ENCODE measurements at regions not wholly inside any gene's neighbourhood (a gene's known extent, or its start where the extent isn't known, plus 50 kb on each side); places are given as distances from the start of the nearest gene placed in this dataset.

DNA sequence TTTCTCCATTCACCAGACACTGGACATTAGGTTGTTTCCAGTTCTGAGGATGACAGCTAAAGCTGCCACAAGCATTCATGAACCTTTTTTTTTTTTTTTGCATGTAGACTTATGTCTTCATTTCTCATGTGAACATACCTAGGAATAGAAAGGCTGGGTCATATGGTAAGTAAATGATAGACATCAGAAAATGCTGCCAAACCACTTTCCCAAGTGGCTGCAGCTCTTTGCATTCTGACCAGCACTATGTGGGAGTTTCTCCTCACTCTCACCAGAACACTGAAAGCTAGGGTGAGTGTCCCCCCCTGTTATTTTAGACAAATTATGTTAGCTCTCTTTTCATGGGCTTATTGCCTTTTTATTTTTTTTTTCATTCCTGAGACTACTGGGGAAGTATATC lies 197.5 kb downstream of the OTOR start:
- intact Hi-C loops (cut with DNase I; ENCODE audit: low total_unique reads), result no loop called here

DNA sequence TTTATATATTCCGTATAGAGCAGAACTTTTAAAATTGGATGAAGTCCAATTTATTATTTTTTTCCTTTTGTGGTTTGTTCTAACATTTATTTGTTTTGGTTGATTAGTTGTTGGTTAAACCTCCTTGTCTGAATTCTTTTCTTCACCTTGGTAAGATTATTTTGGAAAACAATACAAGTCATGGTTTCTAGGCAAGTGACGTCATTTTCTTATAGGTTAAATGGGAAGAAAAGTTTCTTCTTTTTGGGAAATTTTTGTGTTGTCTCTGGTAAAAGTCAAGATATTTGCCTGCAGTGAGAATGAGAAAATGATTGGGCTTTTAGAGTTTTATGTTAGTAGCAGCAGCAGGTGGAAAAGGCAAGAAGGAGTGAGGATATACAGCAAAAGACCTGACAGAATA lies 197.9 kb downstream of the OTOR start:
- H3K4me1 ChIP-seq, result no peaks in the 10 kb centered on the region

More for the DNA sequence above, 197.5 kb downstream of the OTOR start:
- H3K27me3 ChIP-seq, result no peaks in the 10 kb centered on the region
- no peak overlapping the region for H3K27ac ChIP-seq
- H3K9me3 ChIP-seq, result peaks cover 0 to 13% (median 12%) of the 10 kb centered on the region in 4 donors
- no peak for TF ChIP-seq POLR2AphosphoS5 (IDR thresholded peaks at IDR 0.05)
- TF ChIP-seq, protein P1, sequence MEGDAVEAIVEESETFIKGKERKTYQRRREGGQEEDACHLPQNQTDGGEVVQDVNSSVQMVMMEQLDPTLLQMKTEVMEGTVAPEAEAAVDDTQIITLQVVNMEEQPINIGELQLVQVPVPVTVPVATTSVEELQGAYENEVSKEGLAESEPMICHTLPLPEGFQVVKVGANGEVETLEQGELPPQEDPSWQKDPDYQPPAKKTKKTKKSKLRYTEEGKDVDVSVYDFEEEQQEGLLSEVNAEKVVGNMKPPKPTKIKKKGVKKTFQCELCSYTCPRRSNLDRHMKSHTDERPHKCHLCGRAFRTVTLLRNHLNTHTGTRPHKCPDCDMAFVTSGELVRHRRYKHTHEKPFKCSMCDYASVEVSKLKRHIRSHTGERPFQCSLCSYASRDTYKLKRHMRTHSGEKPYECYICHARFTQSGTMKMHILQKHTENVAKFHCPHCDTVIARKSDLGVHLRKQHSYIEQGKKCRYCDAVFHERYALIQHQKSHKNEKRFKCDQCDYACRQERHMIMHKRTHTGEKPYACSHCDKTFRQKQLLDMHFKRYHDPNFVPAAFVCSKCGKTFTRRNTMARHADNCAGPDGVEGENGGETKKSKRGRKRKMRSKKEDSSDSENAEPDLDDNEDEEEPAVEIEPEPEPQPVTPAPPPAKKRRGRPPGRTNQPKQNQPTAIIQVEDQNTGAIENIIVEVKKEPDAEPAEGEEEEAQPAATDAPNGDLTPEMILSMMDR (IDR thresholded peaks at IDR 0.05), result no peak
- TF ChIP-seq POLR2A (IDR thresholded peaks at IDR 0.05), result no peak
- TF ChIP-seq EP300 (IDR thresholded peaks at IDR 0.05), result no peak
- no peak for DNase-seq
- H3K4me3 ChIP-seq, result no peak overlapping the region
- no peaks in the 10 kb centered on the region for H3K4me1 ChIP-seq
- H3K36me3 ChIP-seq, result no peaks in the 10 kb centered on the region

DNA sequence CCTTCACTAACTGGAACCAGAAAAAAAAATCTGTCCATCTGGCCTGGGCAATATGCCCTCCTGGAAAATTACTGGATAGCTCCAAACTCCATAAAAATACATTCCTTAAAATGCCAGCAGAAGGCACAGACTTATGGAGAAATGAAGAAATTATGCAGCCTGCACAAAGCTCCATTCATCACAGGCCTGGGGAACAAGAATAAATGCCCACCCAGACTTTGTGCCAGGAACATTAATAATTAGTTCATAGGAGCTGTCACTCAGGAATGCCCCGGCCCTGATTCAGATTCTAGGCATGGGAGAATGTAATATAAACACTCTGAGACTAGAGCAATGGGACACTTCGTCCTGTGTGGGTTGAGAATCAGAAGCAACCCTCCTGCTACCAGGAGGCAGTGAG lies 199.3 kb downstream of the OTOR start:
- 16 to 35% (median 26%) methylated on average over 2 of the region's 2 CpGs for WGBS, 5 donors
- Histone ChIP-seq H3K27me3 (no peaks in the 10 kb centered on the region), H3K36me3 (no peaks in the 10 kb centered on the region), H3K9me3 (peaks cover 0 to 13% (median 12%) of the 10 kb centered on the region in 4 donors), H3K4me1 (no peaks in the 10 kb centered on the region), H3K4me3 (no peak overlapping the region), H3K27ac (no peak overlapping the region)
- intact Hi-C loops (cut with DNase I; ENCODE audit: low total_unique reads), result no loop called here
- no peak for TF ChIP-seq POLR2AphosphoS5 (IDR thresholded peaks at IDR 0.05)
- TF ChIP-seq, protein P1 (IDR thresholded peaks at IDR 0.05), result no peak
- TF ChIP-seq POLR2A (IDR thresholded peaks at IDR 0.05), result no peak
- no peak for TF ChIP-seq EP300 (IDR thresholded peaks at IDR 0.05)
- peak in 1 of 2 donors; percentile 25 for DNase-seq

More for the DNA sequence above, 197.9 kb downstream of the OTOR start:
- no peak overlapping the region for H3K27ac ChIP-seq
- WGBS, 5 donors, result 59 to 75% (median 68%) methylated on average over 2 of the region's 2 CpGs
- no peaks in the 10 kb centered on the region for H3K27me3 ChIP-seq
- TF ChIP-seq POLR2A (IDR thresholded peaks at IDR 0.05), result no peak
- no peak overlapping the region for H3K4me3 ChIP-seq
- no peak for DNase-seq
- peaks cover 0 to 13% (median 12%) of the 10 kb centered on the region in 4 donors for H3K9me3 ChIP-seq
- no peaks in the 10 kb centered on the region for H3K36me3 ChIP-seq
- intact Hi-C loops (cut with DNase I; ENCODE audit: low total_unique reads), result no loop called here

DNA sequence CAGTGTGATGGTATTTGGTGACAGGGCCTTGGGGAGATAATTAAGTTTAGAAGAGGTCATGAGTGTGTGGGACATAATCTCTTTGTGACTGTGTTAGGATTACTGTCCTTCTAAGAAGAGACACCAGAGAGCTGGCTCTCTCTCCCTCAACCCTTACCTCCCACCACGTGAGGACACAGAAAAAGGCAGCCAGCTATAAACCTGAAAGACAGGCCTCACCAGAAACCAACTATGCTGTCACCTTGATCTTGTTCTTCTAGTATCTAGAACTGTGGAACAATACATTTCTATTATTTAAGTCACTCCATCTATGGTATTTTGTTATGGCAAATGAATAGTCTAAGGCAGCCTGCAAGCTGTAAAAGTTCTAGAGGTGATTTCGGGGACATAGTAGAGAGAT lies 203.7 kb downstream of the OTOR start:
- intact Hi-C loops (cut with DNase I; ENCODE audit: low total_unique reads), result no loop called here
- 58 to 78% (median 68%) methylated on average over 2 of the region's 2 CpGs for WGBS, 5 donors
- TF ChIP-seq EP300 (IDR thresholded peaks at IDR 0.05), result no peak
- no peak overlapping the region for H3K4me3 ChIP-seq
- peaks cover 0 to 13% (median 12%) of the 10 kb centered on the region in 4 donors for H3K9me3 ChIP-seq
- no peak overlapping the region for H3K27ac ChIP-seq
- DNase-seq, result no peak
- no peaks in the 10 kb centered on the region for H3K27me3 ChIP-seq
- H3K4me1 ChIP-seq, result no peaks in the 10 kb centered on the region
- no peaks in the 10 kb centered on the region for H3K36me3 ChIP-seq

DNA sequence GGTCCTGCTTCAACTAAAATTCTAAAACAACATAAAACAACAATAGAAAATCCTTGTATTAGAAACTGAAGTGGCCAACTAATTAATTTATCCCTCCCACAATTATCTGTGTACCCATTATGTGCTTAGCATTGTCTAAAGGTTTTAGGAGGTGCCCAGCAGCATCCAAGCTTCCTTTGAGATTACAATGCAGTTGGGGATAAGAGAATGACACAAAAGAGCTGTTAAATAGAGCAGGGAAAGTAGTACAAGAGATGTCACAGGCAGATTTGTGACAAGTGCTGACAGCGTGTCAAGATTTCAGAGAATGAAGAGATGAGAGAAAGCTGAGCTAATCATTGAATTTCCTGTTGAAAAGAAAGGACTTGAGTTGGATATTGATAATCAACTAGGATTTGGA lies 204.8 kb downstream of the OTOR start:
- Histone ChIP-seq H3K36me3 (no peaks in the 10 kb centered on the region), H3K4me1 (no peaks in the 10 kb centered on the region), H3K27me3 (no peaks in the 10 kb centered on the region), H3K9me3 (peaks cover 0 to 13% (median 12%) of the 10 kb centered on the region in 4 donors), H3K27ac (no peak overlapping the region), H3K4me3 (no peak overlapping the region)
- intact Hi-C loops (cut with DNase I; ENCODE audit: low total_unique reads), result no loop called here
- DNase-seq, result no peak
- TF ChIP-seq POLR2A (IDR thresholded peaks at IDR 0.05), result no peak
- TF ChIP-seq, protein P1 (IDR thresholded peaks at IDR 0.05), result no peak
- TF ChIP-seq POLR2AphosphoS5 (IDR thresholded peaks at IDR 0.05), result no peak
- no peak for TF ChIP-seq EP300 (IDR thresholded peaks at IDR 0.05)
- 60 to 81% (median 74%) methylated on average over 1 of the region's 1 CpG for WGBS, 5 donors

Measured in stomach (tissue), 8 donors.